Astrocyte of the cerebellum (primary cell): ENCODE measurements at regions not wholly inside any gene's neighbourhood (a gene's known extent, or its start where the extent isn't known, plus 50 kb on each side); places are given as distances from the start of the nearest gene placed in this dataset.

Experiments used
- DNase-seq: peaks from one replicate; pipeline ENCODE4 v3.0.0-alpha.2; 2011; ENCODE audit warnings: low read depth
- H3K4me3 ChIP-seq: 2 replicates; pipeline ENCODE4 v1.5.1; 2011; ENCODE audit warnings: mild to moderate bottlenecking, low read depth, low read length, moderate library complexity
- CTCF ChIP-seq: IDR thresholded peaks from 2 replicates; pipeline ENCODE4 v1.5.1; 2012; ENCODE audit warnings: low read length, low read depth, moderate library complexity, mild to moderate bottlenecking; ENCODE audit errors: missing control alignments
- in situ Hi-C: cut with HindIII; loops from 2 replicates; pipeline ENCODE4 v1.10.0; 2017; ENCODE audit warnings: low sequenced_read_pairs

- no peak for TF ChIP-seq CTCF
- in situ Hi-C loops, result no loop called here
- DNase-seq, result no peak
- H3K4me3 ChIP-seq, result no peak overlapping the region
These were observed 322.4 kb downstream of the ATP23 start for GRCh38 chr12:58263816-58264215.

GRCh38 chr12:58268069-58268468 lies 326.7 kb downstream of the ATP23 start:
- no peak for TF ChIP-seq CTCF
- no peak for DNase-seq
- H3K4me3 ChIP-seq, result no peak overlapping the region
- in situ Hi-C loops, result no loop called here

- no peak for DNase-seq
- TF ChIP-seq CTCF, result no peak
- in situ Hi-C loops, result no loop called here
These were observed 328.1 kb downstream of the ATP23 start for GRCh38 chr12:58269476-58269875.

GRCh38 chr12:58270966-58271705 lies 329.8 kb downstream of the ATP23 start:
- no peak for TF ChIP-seq CTCF
- H3K4me3 ChIP-seq, result no peak overlapping the region
- DNase-seq, result no peak
- in situ Hi-C loops, result no loop called here

More at GRCh38 chr12:58269476-58269875, 328.1 kb downstream of the ATP23 start:
- H3K4me3 ChIP-seq, result no peak overlapping the region

GRCh38 chr12:58272461-58272860 lies 331.1 kb downstream of the ATP23 start:
- in situ Hi-C loops, result no loop called here
- no peak overlapping the region for H3K4me3 ChIP-seq
- DNase-seq, result no peak
- no peak for TF ChIP-seq CTCF

- H3K4me3 ChIP-seq, result no peak overlapping the region
- in situ Hi-C loops, result no loop called here
- no peak for TF ChIP-seq CTCF
- no peak for DNase-seq
These were observed 335.9 kb downstream of the ATP23 start for GRCh38 chr12:58277231-58277630.
